Heart right ventricle (tissue), 16 donors: ENCODE measurements at regions not wholly inside any gene's neighbourhood (a gene's known extent, or its start where the extent isn't known, plus 50 kb on each side); places are given as distances from the start of the nearest gene placed in this dataset.

ENCODE experiments used
- ATAC-seq, 8 donors: fragments of 200-7000 bp; cut with Tn5 transposase; one replicate each; pipeline ENCODE4 v1.9.1; 2020; ENCODE audit warnings: mild to moderate bottlenecking in 8 of 8, moderate library complexity in 8 of 8, moderate number of reproducible peaks in 1 of 8
- DNase-seq, 2 donors: peaks; one replicate each; pipeline ENCODE4 v3.0.0-alpha.2; 2020
- H3K27ac ChIP-seq, 10 donors: fragments of 200-600 bp; sonication (generic) in 2 of 10; one replicate each; pipeline versions ENCODE4 v1.5.0 to v1.8.0; 2020 to 2022; ENCODE audit warnings: mild to moderate bottlenecking in 3 of 10
- H3K27me3 ChIP-seq, 7 donors: fragments of 200-600 bp; one replicate each; pipeline ENCODE4 v1.8.0; 2021 to 2022; ENCODE audit warnings: mild to moderate bottlenecking in 2 of 7
- H3K36me3 ChIP-seq, 9 donors: fragments of 200-600 bp; sonication (generic) in 1 of 9; one replicate each; pipeline versions ENCODE4 v1.5.0 to v1.8.0; 2020 to 2022; ENCODE audit warnings: mild to moderate bottlenecking in 2 of 9
- H3K4me1 ChIP-seq, 9 donors: fragments of 200-600 bp; sonication (generic) in 1 of 9; one replicate each; pipeline versions ENCODE4 v1.5.0 to v1.8.0; 2020 to 2022; ENCODE audit warnings: mild to moderate bottlenecking in 4 of 9
- H3K4me3 ChIP-seq, 10 donors: fragments of 200-600 bp; sonication (generic) in 2 of 10; one replicate each; pipeline versions ENCODE4 v1.5.0 to v1.8.0; 2020 to 2022; ENCODE audit warnings: mild to moderate bottlenecking in 7 of 10, moderate library complexity in 2 of 10
- H3K9me3 ChIP-seq, 11 donors: fragments of 200-600 bp in 10 of 11; sonication (generic) in 2 of 11; one replicate each; pipeline versions ENCODE4 v1.5.0 to v1.8.0; 2013 to 2022; ENCODE audit warnings: mild to moderate bottlenecking in 2 of 11, control low read depth in 1 of 11, moderate library complexity in 1 of 11
- WGBS, 2 donors: extraction: QIAGEN DNeasy Blood & Tissue Kit; methylation state at CpG; one replicate each; pipeline ENCODE4 v1.1.7; 2013; ENCODE audit warnings: inconsistent platforms in 1 of 2; 5-methylcytosine and 5-hydroxymethylcytosine counted together
- intact Hi-C, 10 donors: fragments of 100-400 bp; cut with DNase I; formaldehyde crosslinking; loops; one replicate each; pipeline versions ENCODE4 v1.11.1 to v1.14.2; 2022
- TF ChIP-seq, protein P1 (sequence below), 9 donors: fragments of 200-600 bp; sonication (generic) in 2 of 9; IDR thresholded peaks; one replicate each; pipeline versions ENCODE4 v1.5.0 to v1.8.0; 2021 to 2022; ENCODE audit warnings: antibody characterized with exemption in 9 of 9, mild to moderate bottlenecking in 5 of 9, moderate library complexity in 1 of 9
- donor health status: Arrhythmogenic right ventricular cardiomyopathy.
- donor health status: ischemic (EF 13 %, LVEDD 7.1; RV severe dilation, severe dysfunction).
- donor health status: healthy with polysubstance abuse.
- donor health status: DM: no; HTN: yes; CAD: no.
- donor health status: DM: no; HTN: no; CAD: no.
- donor health status: ischemic (EF 25% LVEDD 6.9; RV normal size, moderate dysfunction).
- donor health status: ischemic (EF 25% LVEDD 5.7; RV mildly dilated, moderate dysfunction).
- donor health status: healthy.
- donor health status: DM: yes; HTN: yes; CAD: no.
- donor health status: Ischemic cardiomyopathy.
- donor health status: ischemic (EF 35%, LVEDD 5.7; RV mildly dilated, moderate dysfunction).
- donor health status: nonischemic (EF 11% LVEDD 7.7; RV severe dilation, severe dysfunction).
- donor health status: DM: yes; HTN: yes; CAD: no.
- donor health status: PGD.
- donor health status: ischemic (EF 29% LVEDD 5.4; RV normal size, mild dysfunction).
- donor health status: nonischemic (EF 23%, LVEDD 6.1; RV moderate dilation, normal function).

DNA sequence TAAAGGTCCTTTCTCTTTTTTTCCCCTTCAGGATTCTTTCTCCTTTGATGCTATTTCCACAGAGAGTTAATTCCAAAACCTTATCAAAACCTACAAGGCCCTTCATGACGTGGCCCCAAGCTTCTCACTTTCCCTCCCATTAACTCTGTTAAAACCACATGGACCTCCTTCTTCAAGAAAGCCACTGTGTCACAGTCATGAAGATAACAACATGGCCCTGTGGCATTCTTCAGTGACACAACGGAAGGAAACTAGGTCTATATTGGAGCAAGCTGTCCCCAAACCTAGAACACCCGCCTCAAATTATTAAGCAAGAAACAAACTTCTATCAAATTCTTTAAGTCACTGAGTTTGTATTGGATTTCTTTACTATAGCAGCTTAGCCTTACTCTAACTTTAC lies 611.1 kb downstream of the NUF2 start:
- intact Hi-C loops, result loop anchor here in 1 of 10 donors (2.0 kb wide), 1 partner anchor 52 kb away; no protein-coding TSS in a partner anchor
- TF ChIP-seq, protein P1, sequence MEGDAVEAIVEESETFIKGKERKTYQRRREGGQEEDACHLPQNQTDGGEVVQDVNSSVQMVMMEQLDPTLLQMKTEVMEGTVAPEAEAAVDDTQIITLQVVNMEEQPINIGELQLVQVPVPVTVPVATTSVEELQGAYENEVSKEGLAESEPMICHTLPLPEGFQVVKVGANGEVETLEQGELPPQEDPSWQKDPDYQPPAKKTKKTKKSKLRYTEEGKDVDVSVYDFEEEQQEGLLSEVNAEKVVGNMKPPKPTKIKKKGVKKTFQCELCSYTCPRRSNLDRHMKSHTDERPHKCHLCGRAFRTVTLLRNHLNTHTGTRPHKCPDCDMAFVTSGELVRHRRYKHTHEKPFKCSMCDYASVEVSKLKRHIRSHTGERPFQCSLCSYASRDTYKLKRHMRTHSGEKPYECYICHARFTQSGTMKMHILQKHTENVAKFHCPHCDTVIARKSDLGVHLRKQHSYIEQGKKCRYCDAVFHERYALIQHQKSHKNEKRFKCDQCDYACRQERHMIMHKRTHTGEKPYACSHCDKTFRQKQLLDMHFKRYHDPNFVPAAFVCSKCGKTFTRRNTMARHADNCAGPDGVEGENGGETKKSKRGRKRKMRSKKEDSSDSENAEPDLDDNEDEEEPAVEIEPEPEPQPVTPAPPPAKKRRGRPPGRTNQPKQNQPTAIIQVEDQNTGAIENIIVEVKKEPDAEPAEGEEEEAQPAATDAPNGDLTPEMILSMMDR (IDR thresholded peaks at IDR 0.05), result no peak
- 74 to 88% methylated on average over 3 of the region's 3 CpGs for WGBS, 2 donors

DNA sequence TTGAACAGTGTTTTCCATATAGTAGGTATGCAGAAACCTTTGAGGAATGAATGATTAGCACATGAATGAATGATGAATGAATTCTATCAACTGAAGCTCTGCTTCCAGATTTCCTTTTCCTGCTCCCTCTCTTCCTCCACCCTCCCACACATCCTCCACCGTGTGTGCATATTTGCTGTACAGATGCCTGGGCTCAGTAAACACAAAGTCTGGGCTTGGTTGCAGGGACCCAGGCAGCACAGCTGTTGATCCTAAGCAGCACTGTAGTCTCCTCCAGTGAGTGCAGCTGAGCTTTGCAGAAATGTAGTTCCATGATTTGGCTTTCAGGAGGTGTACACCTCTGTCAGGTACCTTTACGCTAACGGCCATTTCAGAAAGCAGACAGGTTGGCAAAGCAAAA lies 611.7 kb downstream of the NUF2 start:
- Histone ChIP-seq H3K27ac (no peak overlapping the region), H3K4me3 (no peak overlapping the region), H3K27me3 (no peaks in the 10 kb centered on the region), H3K9me3 (no peaks in the 10 kb centered on the region), H3K36me3 (no peaks in the 10 kb centered on the region), H3K4me1 (peaks cover 0 to 6% (median 0%) of the 10 kb centered on the region in 9 donors)
- no peak for ATAC-seq
- intact Hi-C loops, result loop anchor here in 1 of 10 donors (2.0 kb wide), 1 partner anchor 53 kb away; no protein-coding TSS in a partner anchor
- no peak for DNase-seq
- TF ChIP-seq, protein P1 (IDR thresholded peaks at IDR 0.05), result no peak
- WGBS, 2 donors, result 66 to 71% methylated on average over 3 of the region's 3 CpGs

More for the DNA sequence above, 611.1 kb downstream of the NUF2 start:
- peaks cover 0 to 11% (median 0%) of the 10 kb centered on the region in 9 donors for H3K4me1 ChIP-seq
- DNase-seq, result no peak
- ATAC-seq, result no peak
- no peaks in the 10 kb centered on the region for H3K27me3 ChIP-seq
- H3K4me3 ChIP-seq, result no peak overlapping the region
- no peak overlapping the region for H3K27ac ChIP-seq
- no peaks in the 10 kb centered on the region for H3K9me3 ChIP-seq
- no peaks in the 10 kb centered on the region for H3K36me3 ChIP-seq

DNA sequence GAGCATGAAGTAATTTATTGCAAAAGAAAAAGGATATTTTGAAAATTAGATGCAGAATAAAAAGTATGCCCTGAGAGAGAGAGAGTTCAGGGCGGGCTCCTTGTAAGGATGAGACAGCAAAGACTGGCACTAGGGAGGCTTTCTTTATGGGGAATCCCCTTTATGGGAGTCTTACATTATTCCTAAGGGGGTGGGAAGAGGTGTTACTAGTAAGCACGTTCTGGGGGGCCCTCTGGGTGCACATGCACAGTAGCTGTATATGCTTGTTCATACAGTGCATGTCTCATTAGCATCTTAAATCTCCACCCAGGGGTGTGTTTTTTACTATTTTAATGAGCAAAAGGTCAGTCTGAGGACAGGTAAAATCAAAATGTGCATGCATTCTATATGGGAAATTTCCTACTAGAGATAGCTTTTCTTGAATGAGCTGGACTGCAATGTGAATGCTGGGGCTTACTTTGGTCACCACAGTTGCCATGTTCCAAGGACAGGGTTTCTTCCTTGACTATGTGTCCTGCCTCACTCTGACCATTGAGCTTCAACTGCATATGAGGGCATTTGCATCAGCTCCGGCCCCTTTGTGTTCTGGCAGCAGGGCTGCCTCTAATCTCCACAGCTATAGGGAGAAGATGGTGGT lies 614.1 kb downstream of the NUF2 start:
- H3K27me3 ChIP-seq, result no peaks in the 10 kb centered on the region
- ATAC-seq (no peak), DNase-seq (no peak)
- intact Hi-C loops, result no loop called here
- WGBS, 2 donors, result 79 to 89% methylated on average over 3 of the region's 3 CpGs
- H3K4me1 ChIP-seq, result no peaks in the 10 kb centered on the region
- H3K36me3 ChIP-seq, result no peaks in the 10 kb centered on the region
- peaks cover 0 to 4% (median 0%) of the 10 kb centered on the region in 11 donors for H3K9me3 ChIP-seq
- H3K27ac ChIP-seq, result no peak overlapping the region
- no peak overlapping the region for H3K4me3 ChIP-seq
- TF ChIP-seq, protein P1 (IDR thresholded peaks at IDR 0.05), result no peak

- 97 to 100% methylated on average over 1 of the region's 1 CpG for WGBS, 2 donors
Observed at GRCh38 chr1:163959622-163960021, 599.4 kb upstream of the PBX1 start.

More at GRCh38 chr1:163959622-163960021, 599.4 kb upstream of the PBX1 start:
- Histone ChIP-seq H3K9me3 (peaks cover 0 to 70% (median 17%) of the 10 kb centered on the region in 11 donors), H3K27me3 (no peaks in the 10 kb centered on the region), H3K27ac (no peak overlapping the region), H3K4me3 (no peak overlapping the region), H3K4me1 (no peaks in the 10 kb centered on the region), H3K36me3 (no peaks in the 10 kb centered on the region)
- TF ChIP-seq, protein P1 (IDR thresholded peaks at IDR 0.05), result no peak
- ATAC-seq, result no peak
- DNase-seq, result no peak
- intact Hi-C loops, result no loop called here
